IMR-90 (cell line): ENCODE measurements at regions not wholly inside any gene's neighbourhood (a gene's known extent, or its start where the extent isn't known, plus 50 kb on each side); places are given as distances from the start of the nearest gene placed in this dataset.

Source experiments
- ATAC-seq: fragments of 200-7000 bp; cut with Tn5 transposase; 2 replicates; pipeline ENCODE4 v1.9.1; 2020; ENCODE audit warnings: low read depth, mild to moderate bottlenecking, moderate library complexity
- BruUV-seq: library from RNA; stranded (reverse); fragments of 400-500 nt; replicated peaks from 2 replicates; lab custom pipeline; 2021; lab: Mats Ljungman, UMichigan
- CTCF ChIA-PET: fragments of 300-600 bp; formaldehyde crosslinking; extraction: SDS; loops from one replicate; lab custom pipeline; 2021; ENCODE audit warnings: antibody characterized with exemption; lab: Yijun Ruan, JAX
- POLR2A ChIA-PET: fragments of 300-600 bp; sonication (Branson Sonifier 250); formaldehyde crosslinking; loops from one replicate; lab custom pipeline; 2022; ENCODE audit warnings: antibody characterized with exemption; ENCODE audit not compliant: unreplicated experiment; lab: Charles Lee
- DNase-seq: peaks from one replicate; pipeline ENCODE4 v3.0.0; 2013
- H2AFZ ChIP-seq: replicated peaks from 2 replicates; pipeline ENCODE3; 2013; ENCODE audit warnings: low read length, mild to moderate bottlenecking; ENCODE audit not compliant: poor library complexity
- H2AK5ac ChIP-seq: 2 replicates; pipeline ENCODE4 v1.6.1; 2013; ENCODE audit warnings: low read depth, low read length, inconsistent platforms
- H2AK9ac ChIP-seq: replicated peaks from 2 replicates; pipeline ENCODE3; 2013; ENCODE audit warnings: mild to moderate bottlenecking, low read depth, low read length, moderate library complexity; ENCODE audit not compliant: poor library complexity
- H2BK120ac ChIP-seq: 2 replicates; pipeline ENCODE4 v1.6.1; 2013; ENCODE audit warnings: low read depth, low read length, inconsistent platforms
- H2BK15ac ChIP-seq: 3 replicates; pipeline ENCODE4 v1.6.1; 2013; ENCODE audit warnings: low read depth, low read length, inconsistent platforms
- H2BK20ac ChIP-seq: 2 replicates; pipeline ENCODE4 v1.6.1; 2013; ENCODE audit warnings: low read depth, mild to moderate bottlenecking, inconsistent platforms, low read length, moderate library complexity
- H2BK5ac ChIP-seq: 2 replicates; pipeline ENCODE4 v1.6.1; 2013; ENCODE audit warnings: mild to moderate bottlenecking, low read depth, low read length, inconsistent platforms; ENCODE audit not compliant: poor library complexity, severe bottlenecking
- H3K14ac ChIP-seq: replicated peaks from 2 replicates; pipeline ENCODE4 v1.6.1; 2013; ENCODE audit warnings: low read depth, low read length, inconsistent platforms
- H3K18ac ChIP-seq: 2 replicates; pipeline ENCODE4 v1.6.1; 2013; ENCODE audit warnings: low read depth, low read length, control low read depth
- H3K23ac ChIP-seq: 2 replicates; pipeline ENCODE4 v1.6.1; 2013; ENCODE audit warnings: low read depth, low read length, inconsistent platforms
- H3K27ac ChIP-seq: 2 replicates; pipeline ENCODE4 v1.5.1; 2013; ENCODE audit warnings: mild to moderate bottlenecking, control low read depth, low read length; ENCODE audit not compliant: insufficient read depth
- H3K27me3 ChIP-seq: 2 replicates; pipeline ENCODE4 v1.6.1; 2013; ENCODE audit warnings: low read length; ENCODE audit not compliant: control insufficient read depth, insufficient read depth
- H3K36me3 ChIP-seq: 2 replicates; pipeline ENCODE4 v1.6.1; 2013; ENCODE audit warnings: low read length, mixed read lengths; ENCODE audit not compliant: control insufficient read depth, insufficient read depth
- H3K4ac ChIP-seq: 2 replicates; pipeline ENCODE4 v1.6.1; 2013; ENCODE audit warnings: low read depth, low read length, inconsistent platforms
- H3K4me1 ChIP-seq: 2 replicates; pipeline ENCODE4 v1.6.1; 2013; ENCODE audit warnings: low read length, mixed read lengths; ENCODE audit not compliant: control insufficient read depth, insufficient read depth
- H3K4me2 ChIP-seq: 2 replicates; pipeline ENCODE4 v1.6.1; 2013; ENCODE audit warnings: low read depth, mild to moderate bottlenecking, control low read depth, low read length, moderate library complexity
- H3K4me3 ChIP-seq: 2 replicates; pipeline ENCODE4 v1.5.1; 2013; ENCODE audit warnings: low read depth, mild to moderate bottlenecking, control low read depth, low read length, moderate library complexity; ENCODE audit not compliant: insufficient read depth
- H3K56ac ChIP-seq: 2 replicates; pipeline ENCODE4 v1.6.1; 2013; ENCODE audit warnings: low read length, inconsistent platforms; ENCODE audit not compliant: insufficient read depth; ENCODE audit errors: extremely low read depth
- H3K79me1 ChIP-seq, 2 experiments: 2 replicates each; pipeline ENCODE4 v1.6.1; 2013; ENCODE audit warnings: low read length in 2 of 2, inconsistent platforms in 1 of 2, low read depth in 1 of 2
- H3K9ac ChIP-seq: 2 replicates; pipeline ENCODE4 v1.6.1; 2013; ENCODE audit warnings: low read depth, low read length, control low read depth
- H3K9me1 ChIP-seq: 2 replicates; pipeline ENCODE4 v1.6.1; 2013; ENCODE audit warnings: low read length, inconsistent platforms; ENCODE audit not compliant: insufficient read depth
- H3K9me3 ChIP-seq: 2 replicates; pipeline ENCODE4 v1.6.1; 2013; ENCODE audit warnings: low read length; ENCODE audit not compliant: control insufficient read depth, insufficient read depth
- H4K20me1 ChIP-seq: 2 replicates; pipeline ENCODE4 v1.6.1; 2013; ENCODE audit warnings: low read length, inconsistent platforms; ENCODE audit not compliant: insufficient read depth
- H4K5ac ChIP-seq: 2 replicates; pipeline ENCODE4 v1.6.1; 2013; ENCODE audit warnings: mild to moderate bottlenecking, low read depth, low read length, control low read depth
- H4K8ac ChIP-seq, 2 experiments: 2 replicates each; pipeline ENCODE4 v1.6.1; 2013; ENCODE audit warnings: low read depth in 2 of 2, low read length in 2 of 2, control low read depth in 1 of 2, inconsistent platforms in 1 of 2
- H4K91ac ChIP-seq: 2 replicates; pipeline ENCODE4 v1.6.1; 2013; ENCODE audit warnings: low read depth, low read length, inconsistent platforms; ENCODE audit not compliant: insufficient read depth
- BHLHE40 ChIP-seq: fragments of 150-350 bp; IDR thresholded peaks from 2 replicates; pipeline ENCODE4 v1.6.1; 2016; ENCODE audit warnings: mild to moderate bottlenecking, low read depth, low read length
- CEBPB ChIP-seq: IDR thresholded peaks from 2 replicates; pipeline ENCODE4 v1.6.1; 2012; ENCODE audit warnings: low read depth, low read length, improper control_type of control experiment
- MAFK ChIP-seq: IDR thresholded peaks from 2 replicates; pipeline ENCODE4 v1.6.1; 2012; ENCODE audit warnings: low read depth, low read length, improper control_type of control experiment
- MAZ ChIP-seq: IDR thresholded peaks from 2 replicates; pipeline ENCODE4 v1.6.1; 2012; ENCODE audit warnings: low read depth, mild to moderate bottlenecking, low read length, improper control_type of control experiment, moderate library complexity, borderline replicate concordance
- RAD21 ChIP-seq: IDR thresholded peaks from 2 replicates; pipeline ENCODE4 v1.6.1; 2012; ENCODE audit warnings: low read length, improper control_type of control experiment
- RFX5 ChIP-seq: IDR thresholded peaks from 2 replicates; pipeline ENCODE4 v1.8.0; 2012; ENCODE audit warnings: low read depth, mild to moderate bottlenecking, low read length, moderate library complexity
- SMC3 ChIP-seq: fragments of 150-350 bp; IDR thresholded peaks from 2 replicates; pipeline ENCODE4 v1.6.1; 2016; ENCODE audit warnings: low read depth, mild to moderate bottlenecking, antibody characterized with exemption, low read length, moderate library complexity
- WGBS, 2 experiments: methylation state at CpG; one replicate each; pipeline versions ENCODE4 v1.1.5 to v1.1.7; 2013; ENCODE audit warnings: missing lambda C conversion rate in 2 of 2; ENCODE audit not compliant: insufficient read length in 1 of 2; ENCODE audit errors: extremely low coverage in 2 of 2; 5-methylcytosine and 5-hydroxymethylcytosine counted together
- dilution Hi-C: fragments of 300-500 bp; cut with HindIII; formaldehyde crosslinking; loops from one replicate; pipeline ENCODE4 v1.14.3; 2018; ENCODE audit warnings: low sequenced_read_pairs; ENCODE audit not compliant: unreplicated experiment
- in situ Hi-C: fragments of 300-500 bp; cut with MboI; formaldehyde crosslinking; loops from 3 replicates; pipeline ENCODE4 v1.14.3; 2019; ENCODE audit warnings: low sequenced_read_pairs, inconsistent platforms, mixed read lengths
- intact Hi-C: fragments of 100-400 bp; cut with micrococcal nuclease; formaldehyde crosslinking; loops from 2 replicates; pipeline ENCODE4 v1.10.0; 2022

DNA sequence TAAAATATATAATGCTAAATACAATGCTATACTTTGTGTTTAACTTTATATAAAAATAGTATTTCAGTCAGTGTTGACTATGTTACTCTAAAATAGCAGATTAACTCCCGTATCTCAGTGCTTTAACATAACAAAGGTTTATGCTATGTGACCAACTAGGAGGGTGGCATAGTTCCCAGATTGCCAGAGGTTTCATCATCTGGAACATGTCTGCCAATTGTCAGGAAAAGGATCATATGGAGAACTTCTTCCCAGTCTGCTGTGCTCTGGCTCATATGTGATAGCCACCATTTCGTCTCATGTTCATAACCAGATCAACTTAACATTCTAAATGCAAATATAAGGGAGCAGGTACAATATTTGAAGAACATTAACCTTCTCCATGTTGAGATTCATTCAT lies 720.2 kb downstream of the MCTP2 start:
- Histone ChIP-seq H3K14ac (no peak overlapping the region), H2AK9ac (no peak overlapping the region), H2BK5ac (no peak overlapping the region), H3K4me2 (no peak overlapping the region), H3K79me1 (no peaks in the 10 kb centered on the region), H3K9me1 (no peaks in the 10 kb centered on the region), H2BK15ac (no peak overlapping the region), H3K9ac (no peak overlapping the region), H3K9me3 (peaks cover 2% of the 10 kb centered on the region; the same call in 1 of the 2 replicates), H3K4me3 (no peak overlapping the region), H4K8ac (no peak overlapping the region), H3K36me3 (no peaks in the 10 kb centered on the region), H3K27ac (no peak overlapping the region), H2AK5ac (no peak overlapping the region), H3K27me3 (no peaks in the 10 kb centered on the region), H4K91ac (no peak overlapping the region), H3K56ac (no peak overlapping the region), H3K18ac (no peak overlapping the region), H3K4me1 (no peaks in the 10 kb centered on the region), H4K20me1 (no peaks in the 10 kb centered on the region), H2BK20ac (no peak overlapping the region), H3K4ac (no peak overlapping the region), H2AFZ (no peak overlapping the region), H2BK120ac (no peak overlapping the region), H3K23ac (no peak overlapping the region), H4K5ac (no peak overlapping the region)
- ChIA-PET CTCF (no interaction called here), POLR2A (no interaction called here)
- TF ChIP-seq BHLHE40: no peak
- TF ChIP-seq MAZ: no peak
- no peak for TF ChIP-seq CEBPB
- no peak for TF ChIP-seq SMC3
- TF ChIP-seq MAFK: no peak
- no peak for TF ChIP-seq RAD21
- no peak for TF ChIP-seq RFX5
- WGBS, 2 experiments: no CpG with 5 or more reads among the region's 2 CpGs
- DNase-seq (no peak), ATAC-seq (no peak)
- dilution Hi-C loops: no loop called here
- no TSS peak for BruUV-seq
- intact Hi-C loops: no loop called here
- in situ Hi-C loops: no loop called here
